Naive B cell (primary cell): ENCODE measurements at regions not wholly inside any gene's neighbourhood (a gene's known extent, or its start where the extent isn't known, plus 50 kb on each side); places are given as distances from the start of the nearest gene placed in this dataset.
A peak's percentile ranks its signal among the peaks of the same experiment; 100 is the strongest.
"Not testable (repeated sequence)": the region's sequence is repeated elsewhere in the genome, so short reads cannot be mapped to it uniquely, and the experiment has no call there.

ENCODE experiments used
- ATAC-seq, 2 donors: fragments of 150-1000 bp; cut with Tn5 transposase; 2 replicates each; pipeline ENCODE4 v1.10.0; 2021; ENCODE audit warnings: low read depth in 2 of 2, mild to moderate bottlenecking in 2 of 2, moderate library complexity in 2 of 2
- DNase-seq: peaks from one replicate; pipeline ENCODE4 v3.0.0; 2022
- H3K27ac Mint-ChIP-seq, 6 donors: one replicate each; pipeline ENCODE4 v1.8.0; 2020 to 2022; ENCODE audit warnings: mild to moderate bottlenecking in 6 of 6, mixed read lengths in 6 of 6, moderate library complexity in 5 of 6, inconsistent platforms in 2 of 6
- H3K27me3 Mint-ChIP-seq, 3 donors: one replicate each; pipeline ENCODE4 v1.8.0; 2021 to 2022; ENCODE audit warnings: mixed read lengths in 3 of 3, mild to moderate bottlenecking in 1 of 3
- H3K36me3 Mint-ChIP-seq, 2 donors: one replicate each; pipeline ENCODE4 v1.8.0; 2020 to 2022; ENCODE audit warnings: mixed read lengths in 2 of 2, inconsistent platforms in 1 of 2, mild to moderate bottlenecking in 1 of 2
- H3K4me1 Mint-ChIP-seq, 3 donors: one replicate each; pipeline ENCODE4 v1.8.0; 2020 to 2022; ENCODE audit warnings: mixed read lengths in 3 of 3, inconsistent platforms in 1 of 3, mild to moderate bottlenecking in 1 of 3, moderate library complexity in 1 of 3
- H3K4me3 Mint-ChIP-seq, 8 donors: one replicate each; pipeline ENCODE4 v1.8.0; 2020 to 2022; ENCODE audit warnings: mild to moderate bottlenecking in 8 of 8, mixed read lengths in 8 of 8, moderate library complexity in 8 of 8, inconsistent platforms in 2 of 8
- H3K9me3 Mint-ChIP-seq, 7 donors: one replicate each; pipeline ENCODE4 v1.8.0; 2020 to 2022; ENCODE audit warnings: mixed read lengths in 7 of 7, mild to moderate bottlenecking in 5 of 7, inconsistent platforms in 2 of 7, moderate library complexity in 1 of 7

DNA sequence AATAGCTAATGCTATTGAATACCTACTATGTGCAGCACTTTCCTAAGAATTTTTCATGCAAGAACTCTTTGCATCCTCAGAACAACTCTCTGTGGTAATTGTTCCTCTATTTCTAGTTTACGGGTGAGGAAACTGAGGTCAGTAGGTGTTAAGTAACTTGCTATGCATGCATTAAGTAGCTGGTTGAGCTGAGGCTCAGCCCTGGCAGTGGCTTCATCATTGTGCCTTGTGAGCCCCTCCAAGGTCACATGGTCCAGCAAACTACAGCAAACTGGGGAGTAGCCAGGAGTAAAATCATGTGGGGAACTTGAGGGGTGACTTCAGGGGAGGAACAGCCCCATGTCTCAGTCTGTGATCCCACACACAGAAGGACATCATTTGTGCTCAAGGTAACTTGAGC is 365.2 kb downstream of the BCL2L11 start:
- not testable (repeated sequence) for H3K27me3 Mint-ChIP-seq, H3K4me3 Mint-ChIP-seq, DNase-seq, H3K36me3 Mint-ChIP-seq, H3K27ac Mint-ChIP-seq, ATAC-seq, H3K4me1 Mint-ChIP-seq, H3K9me3 Mint-ChIP-seq

DNA sequence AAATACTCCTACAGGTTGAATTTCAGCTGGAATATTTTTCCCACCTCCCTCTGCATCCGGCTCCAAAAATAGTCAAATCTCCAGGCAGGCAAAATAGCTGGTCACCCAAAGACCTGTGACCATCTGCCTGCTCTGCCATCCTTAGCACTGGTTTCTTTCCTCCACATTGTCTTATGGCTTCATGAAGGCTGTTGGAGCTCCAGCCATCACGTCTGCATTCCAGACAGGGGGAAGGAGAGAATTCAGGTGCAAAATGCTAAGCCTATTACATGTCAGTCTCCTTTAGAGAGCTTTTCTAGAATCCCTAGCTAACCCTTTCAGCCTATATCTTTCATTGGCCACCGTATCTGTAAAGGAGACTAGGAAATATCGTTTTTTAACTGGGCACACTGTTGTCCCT is 367.7 kb downstream of the BCL2L11 start:
- H3K36me3 Mint-ChIP-seq, ATAC-seq, DNase-seq, H3K4me3 Mint-ChIP-seq, H3K27ac Mint-ChIP-seq, H3K27me3 Mint-ChIP-seq, H3K4me1 Mint-ChIP-seq, H3K9me3 Mint-ChIP-seq: not testable (repeated sequence)

DNA sequence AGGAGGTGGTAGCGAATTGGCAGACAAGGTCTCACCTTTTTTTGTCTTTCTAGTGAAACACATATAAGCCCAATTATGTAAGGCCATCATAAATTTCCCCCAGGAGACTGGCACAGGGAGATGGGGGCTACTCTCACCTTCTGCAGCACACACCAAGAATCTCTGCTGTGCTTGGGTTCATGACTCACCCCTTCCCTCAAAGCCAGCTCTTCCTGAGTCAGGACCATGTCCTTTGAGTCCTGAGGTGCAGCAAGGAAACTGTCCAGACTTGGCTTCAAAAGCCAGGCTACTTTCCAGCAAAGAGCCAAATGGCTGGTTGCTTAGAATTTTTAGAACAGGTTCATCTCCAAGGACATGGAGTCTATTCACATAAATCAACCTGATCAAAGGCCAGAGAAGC is 368.7 kb downstream of the BCL2L11 start:
- ATAC-seq, H3K4me3 Mint-ChIP-seq, H3K27ac Mint-ChIP-seq, H3K9me3 Mint-ChIP-seq, H3K27me3 Mint-ChIP-seq, H3K4me1 Mint-ChIP-seq, H3K36me3 Mint-ChIP-seq, DNase-seq: not testable (repeated sequence)

DNA sequence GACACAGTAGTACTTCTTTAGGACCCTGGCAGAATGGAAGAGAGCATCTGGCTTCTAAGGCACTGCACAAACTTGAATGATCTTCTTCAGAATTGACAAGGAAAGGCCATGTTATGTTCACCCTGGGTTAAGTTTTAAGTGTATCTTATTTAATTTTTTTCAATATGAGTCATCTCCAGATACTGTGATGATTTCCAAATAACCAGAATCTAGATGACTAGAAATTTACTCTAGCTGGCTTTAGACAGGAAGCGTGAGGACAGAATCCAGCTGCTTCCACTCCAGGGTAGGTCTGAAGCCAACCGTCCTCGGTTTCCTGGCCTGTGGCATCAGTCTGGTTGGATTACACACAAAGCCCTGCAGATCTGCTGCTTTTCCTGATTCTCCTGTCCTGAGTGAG is 370.5 kb downstream of the BCL2L11 start:
- not testable (repeated sequence) for H3K4me3 Mint-ChIP-seq, H3K36me3 Mint-ChIP-seq, H3K9me3 Mint-ChIP-seq, DNase-seq, H3K27me3 Mint-ChIP-seq, ATAC-seq, H3K27ac Mint-ChIP-seq, H3K4me1 Mint-ChIP-seq

DNA sequence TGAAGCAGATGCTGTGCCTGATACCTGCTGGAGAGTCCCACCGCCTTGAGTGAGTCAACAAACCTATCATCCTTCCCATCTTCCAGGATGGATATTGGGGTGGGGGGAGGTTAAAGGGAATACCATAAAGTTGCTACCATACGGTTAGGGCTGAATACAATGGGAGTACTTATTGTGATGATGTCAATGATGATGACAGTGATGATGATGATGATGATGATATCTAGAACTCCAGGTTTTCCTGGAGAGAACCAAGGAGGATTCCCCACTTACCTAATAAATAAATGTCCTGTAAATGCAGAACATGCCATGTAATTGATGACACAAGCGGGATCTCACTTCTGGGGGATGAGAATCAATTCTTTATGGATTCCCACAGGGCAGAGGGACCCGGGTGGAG is 370.9 kb downstream of the BCL2L11 start:
- H3K4me1 Mint-ChIP-seq, ATAC-seq, H3K27ac Mint-ChIP-seq, H3K9me3 Mint-ChIP-seq, H3K4me3 Mint-ChIP-seq, DNase-seq, H3K36me3 Mint-ChIP-seq, H3K27me3 Mint-ChIP-seq: not testable (repeated sequence)

DNA sequence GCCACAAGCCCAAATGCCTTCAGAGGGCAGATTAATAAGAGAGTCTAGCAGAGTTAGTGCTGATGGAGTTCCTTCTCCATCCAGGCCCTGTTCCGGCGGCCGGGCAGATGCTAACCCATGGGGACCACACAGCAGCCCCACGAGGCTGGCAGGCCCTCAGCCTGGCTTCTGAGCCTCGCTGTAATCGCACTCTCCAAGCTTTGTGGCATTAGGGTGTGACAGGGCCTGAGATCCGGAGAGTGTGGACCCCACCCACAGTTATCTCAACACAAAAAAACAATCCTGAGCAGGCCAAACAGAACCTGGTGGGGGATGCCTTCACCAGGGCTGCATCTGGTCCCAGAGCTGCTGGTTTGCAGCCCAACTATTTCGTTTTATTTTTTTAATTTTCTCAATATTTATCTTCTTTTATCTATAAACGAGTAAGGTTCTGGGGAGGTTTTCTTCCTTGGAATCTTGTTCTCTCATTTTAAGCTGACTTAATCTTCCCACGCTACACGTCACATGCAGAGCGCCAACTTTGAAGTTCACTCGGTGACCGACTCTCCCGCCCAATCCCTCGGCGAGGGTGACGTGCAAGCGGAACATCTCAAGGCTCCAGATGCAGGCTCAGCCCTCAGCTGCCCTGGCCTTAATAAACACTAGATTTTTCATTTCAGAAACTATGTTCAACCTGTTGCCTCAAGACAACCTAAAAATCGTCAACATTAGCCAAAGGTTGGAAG is 372.4 kb downstream of the BCL2L11 start:
- ATAC-seq, H3K4me3 Mint-ChIP-seq, H3K4me1 Mint-ChIP-seq, H3K9me3 Mint-ChIP-seq, DNase-seq, H3K36me3 Mint-ChIP-seq, H3K27me3 Mint-ChIP-seq: not testable (repeated sequence)
- H3K27ac Mint-ChIP-seq: peak overlapping the region in 1 of 6 donors; percentile 42

DNA sequence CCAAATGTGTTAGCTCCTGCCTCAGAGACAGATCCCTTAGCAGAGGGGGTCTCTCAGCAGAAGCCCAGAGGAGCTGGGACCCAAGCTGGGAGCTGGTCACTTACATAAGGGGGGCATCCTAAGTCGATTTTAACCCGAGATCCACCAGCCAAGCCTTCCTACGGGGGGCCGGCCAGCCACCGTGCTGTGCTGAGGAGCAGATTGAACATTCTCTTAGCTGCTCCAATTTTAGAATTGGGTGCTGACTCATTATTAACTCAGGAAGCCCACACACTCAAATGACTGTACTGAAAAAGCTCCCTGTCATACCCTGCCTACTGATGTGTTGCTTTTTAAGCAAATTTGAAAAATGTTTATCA is 373.0 kb downstream of the BCL2L11 start:
- not testable (repeated sequence) for H3K4me1 Mint-ChIP-seq, H3K9me3 Mint-ChIP-seq, H3K4me3 Mint-ChIP-seq, H3K27me3 Mint-ChIP-seq, H3K36me3 Mint-ChIP-seq, DNase-seq
- ATAC-seq: peak in 1 of 2 donors; percentile 41
- peak overlapping the region in 1 of 6 donors; percentile 42 for H3K27ac Mint-ChIP-seq

DNA sequence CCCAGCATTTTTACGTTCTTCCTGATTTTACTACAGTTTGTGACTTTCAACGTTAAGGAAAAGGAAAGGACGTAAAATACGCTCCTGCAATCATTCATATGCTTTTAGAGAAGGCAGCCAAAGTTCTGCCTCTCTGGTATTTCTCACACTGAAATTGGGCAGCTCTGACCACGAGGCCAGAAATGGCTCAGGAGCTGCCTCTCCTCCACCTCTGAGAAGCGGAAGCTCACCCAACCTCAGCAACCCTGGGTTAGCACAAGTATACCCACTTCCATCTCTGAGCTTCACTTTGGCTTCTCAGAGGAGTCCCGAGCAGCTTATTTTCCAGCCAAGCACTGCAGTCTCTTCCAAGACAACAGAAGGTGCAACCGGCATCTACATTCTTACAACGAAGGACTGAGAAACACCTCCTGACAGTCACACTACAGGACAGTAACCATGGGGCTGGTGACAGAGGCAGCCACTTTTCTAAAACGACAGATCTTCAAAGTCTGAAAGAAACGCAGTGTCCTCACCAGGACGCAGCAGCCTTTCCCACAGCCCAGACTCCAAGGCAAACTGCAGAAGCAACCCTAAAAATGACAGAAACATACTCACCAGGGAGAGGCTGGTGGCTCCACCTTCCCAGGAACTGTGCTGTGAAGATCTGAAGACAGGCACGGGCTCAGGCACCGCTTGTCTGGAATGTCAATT is 373.7 kb downstream of the BCL2L11 start:
- not testable (repeated sequence) for H3K27me3 Mint-ChIP-seq, H3K36me3 Mint-ChIP-seq, H3K9me3 Mint-ChIP-seq, DNase-seq, H3K27ac Mint-ChIP-seq, H3K4me1 Mint-ChIP-seq
- ATAC-seq: peak; percentile 65 to 71
- peak overlapping the region in 1 of 8 donors; percentile 20 for H3K4me3 Mint-ChIP-seq

DNA sequence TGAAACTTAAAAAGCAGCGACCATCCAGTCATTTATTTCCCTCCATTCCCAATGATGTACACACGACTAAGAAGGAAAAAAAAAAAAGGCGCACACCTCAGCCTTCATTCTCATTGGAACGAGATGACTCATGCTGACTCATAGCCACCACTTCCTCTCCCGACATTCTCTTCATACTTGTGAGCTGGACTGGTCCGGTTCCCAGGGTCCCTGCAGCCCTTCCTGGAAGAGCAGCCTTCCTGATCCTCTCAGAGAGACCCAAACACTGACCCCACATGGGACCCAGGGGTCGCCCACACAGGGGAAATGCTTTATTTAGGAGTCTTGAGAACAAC is 374.2 kb downstream of the BCL2L11 start:
- H3K4me3 Mint-ChIP-seq: peak overlapping the region in 1 of 8 donors; percentile 20
- not testable (repeated sequence) for H3K4me1 Mint-ChIP-seq, DNase-seq, H3K27ac Mint-ChIP-seq, H3K27me3 Mint-ChIP-seq, H3K9me3 Mint-ChIP-seq, H3K36me3 Mint-ChIP-seq
- ATAC-seq: peak; percentile 32

DNA sequence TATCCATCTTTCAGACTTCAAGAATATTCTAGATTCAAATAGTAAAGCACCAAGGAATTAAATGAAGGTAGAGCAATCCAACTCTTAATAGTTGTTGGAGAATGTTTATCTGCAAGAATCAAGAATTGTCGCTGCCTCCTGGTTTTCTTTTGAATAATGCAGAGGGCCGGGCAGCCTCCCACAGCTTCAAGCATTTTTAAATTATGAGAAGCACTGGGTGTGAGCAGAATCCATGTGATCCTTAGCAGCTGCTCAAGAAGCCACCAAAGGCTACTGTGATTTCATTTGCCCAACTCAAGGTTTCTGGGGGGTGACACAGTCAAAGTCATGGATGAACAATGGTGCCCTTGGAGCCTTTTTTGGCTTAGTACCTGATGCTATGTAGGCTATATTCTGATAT is 374.9 kb downstream of the BCL2L11 start:
- H3K4me1 Mint-ChIP-seq, H3K9me3 Mint-ChIP-seq, ATAC-seq, H3K27ac Mint-ChIP-seq, H3K4me3 Mint-ChIP-seq, DNase-seq, H3K36me3 Mint-ChIP-seq, H3K27me3 Mint-ChIP-seq: not testable (repeated sequence)

DNA sequence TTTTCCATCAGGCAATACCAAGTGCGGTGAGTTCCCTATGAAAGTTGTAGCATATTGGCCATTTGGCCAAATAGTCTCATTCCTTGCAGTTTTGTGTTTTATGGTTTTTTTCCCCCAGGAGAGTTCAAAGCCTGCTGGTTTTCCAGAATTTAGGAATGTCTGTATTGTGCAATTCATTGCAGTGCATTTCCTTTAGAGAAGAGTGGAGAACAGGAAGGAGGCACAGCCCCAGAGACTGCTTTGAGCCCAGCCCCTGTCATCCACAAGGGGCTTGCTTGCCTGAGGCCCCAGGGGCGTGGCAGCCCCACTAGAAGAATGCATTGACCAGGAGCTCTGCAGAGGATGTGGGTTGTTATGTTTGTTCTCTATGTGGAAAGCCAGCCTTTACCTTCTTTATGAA is 375.5 kb downstream of the BCL2L11 start:
- ATAC-seq, H3K36me3 Mint-ChIP-seq, H3K4me3 Mint-ChIP-seq, H3K27ac Mint-ChIP-seq, H3K9me3 Mint-ChIP-seq, H3K4me1 Mint-ChIP-seq, H3K27me3 Mint-ChIP-seq, DNase-seq: not testable (repeated sequence)

DNA sequence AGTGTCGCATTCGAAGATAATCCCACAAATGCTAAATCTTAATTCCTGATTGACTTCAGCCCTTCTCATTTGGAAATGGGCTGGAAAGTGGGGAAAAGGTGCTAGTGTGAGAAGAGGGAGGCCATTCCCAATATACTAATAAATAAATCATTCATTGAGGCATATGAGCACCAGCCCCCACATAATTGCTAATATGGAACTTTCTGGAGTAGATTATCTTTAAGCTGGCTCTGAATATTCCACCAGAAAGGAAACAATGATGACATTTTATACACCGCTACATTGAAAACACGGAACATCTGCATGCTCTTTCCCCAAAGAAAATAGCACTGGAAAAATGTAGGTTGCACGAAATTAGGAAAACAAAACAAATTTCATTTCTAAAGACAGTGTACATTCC is 376.1 kb downstream of the BCL2L11 start:
- not testable (repeated sequence) for ATAC-seq, DNase-seq, H3K27ac Mint-ChIP-seq, H3K4me3 Mint-ChIP-seq, H3K9me3 Mint-ChIP-seq, H3K4me1 Mint-ChIP-seq, H3K27me3 Mint-ChIP-seq, H3K36me3 Mint-ChIP-seq

DNA sequence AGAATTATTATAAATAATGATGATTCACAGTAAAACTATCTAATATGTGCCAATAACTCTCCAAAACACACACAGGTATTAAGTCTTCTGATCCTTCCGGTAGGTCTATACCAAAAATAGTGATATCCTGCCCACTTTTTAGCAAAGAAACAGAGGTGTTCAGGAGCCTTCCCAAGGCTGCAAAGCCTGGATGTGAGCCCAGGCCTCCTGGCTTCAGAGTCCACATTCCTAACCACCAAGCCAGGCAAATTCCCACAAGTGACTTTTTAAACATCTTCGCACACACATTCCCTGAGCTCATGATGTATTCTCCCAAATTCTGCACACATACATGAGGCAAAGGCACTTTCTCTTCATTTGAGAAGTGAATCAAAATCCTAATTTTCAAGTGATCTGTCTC is 376.6 kb downstream of the BCL2L11 start:
- not testable (repeated sequence) for H3K27ac Mint-ChIP-seq, DNase-seq, H3K4me1 Mint-ChIP-seq, H3K27me3 Mint-ChIP-seq, H3K9me3 Mint-ChIP-seq, ATAC-seq, H3K36me3 Mint-ChIP-seq, H3K4me3 Mint-ChIP-seq

DNA sequence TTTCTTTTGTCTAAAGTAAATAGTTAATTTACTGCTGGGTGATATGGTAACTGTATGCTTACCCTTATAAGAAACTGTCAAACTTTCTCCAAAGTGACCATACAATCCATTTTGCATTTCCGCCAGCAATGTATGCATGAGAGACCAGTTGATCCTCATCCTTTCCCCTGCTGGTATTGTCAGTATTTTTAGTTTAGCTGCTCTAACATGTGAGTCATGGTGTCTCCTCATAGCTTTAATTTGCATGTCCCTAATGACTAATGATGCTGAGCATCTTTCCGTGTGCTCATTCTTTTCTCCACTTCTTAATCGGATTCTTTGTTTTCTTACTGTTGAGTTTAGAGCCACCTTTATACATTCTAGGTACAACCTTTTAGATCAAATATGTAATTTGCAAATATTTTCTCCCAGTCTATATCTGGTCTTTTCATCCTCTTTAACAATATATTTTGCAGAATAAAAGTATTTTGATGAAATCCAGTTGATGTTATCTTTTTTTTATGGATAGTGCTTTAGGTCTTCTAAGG is 379.9 kb downstream of the BCL2L11 start:
- peaks cover 5 to 17% (median 10%) of the 10 kb centered on the region in 3 donors for H3K27me3 Mint-ChIP-seq
- DNase-seq, H3K4me1 Mint-ChIP-seq, H3K4me3 Mint-ChIP-seq, H3K36me3 Mint-ChIP-seq, ATAC-seq, H3K27ac Mint-ChIP-seq, H3K9me3 Mint-ChIP-seq: not testable (repeated sequence)
